ENCODE measurements at regions not wholly inside any gene's neighbourhood (a gene's known extent, or its start where the extent isn't known, plus 50 kb on each side); places are given as distances from the start of the nearest gene placed in this dataset.
"Not testable (repeated sequence)": the region's sequence is repeated elsewhere in the genome, so short reads cannot be mapped to it uniquely, and the experiment has no call there.

DNA sequence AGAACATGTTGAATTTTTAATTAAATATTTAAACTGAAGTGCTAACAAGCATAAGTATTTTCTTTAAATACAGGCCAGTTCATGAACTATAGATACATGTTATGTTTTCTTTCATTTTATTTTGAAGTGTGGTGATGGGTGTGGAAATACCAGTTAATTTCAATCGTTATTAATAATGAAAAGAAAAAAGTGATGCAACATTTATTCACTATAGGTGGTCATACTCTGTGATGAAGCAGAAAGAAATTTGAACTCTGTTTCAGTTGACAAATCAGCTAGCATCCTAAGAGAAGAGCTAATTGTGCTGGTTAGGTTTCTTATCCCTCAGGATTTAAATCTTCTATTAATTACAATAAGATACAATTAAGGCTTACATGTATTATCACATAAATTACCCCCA lies 795.1 kb upstream of the DDX18 start:
- no peak overlapping the region for H3K4me3 ChIP-seq (ENCODE audit: low read depth, poor library complexity, severe bottlenecking)
- intact Hi-C loops (cut with DNase I; ENCODE audit: low total_unique reads): no loop called here
- 80 to 86% methylated on average over 1 of the region's 1 CpG for WGBS, 2 donors
- no peak for DNase-seq (ENCODE audit: low spot score in 2 of 2)
- TF ChIP-seq CTCF (IDR thresholded peaks at IDR 0.05) (no peak), POLR2A (IDR thresholded peaks at IDR 0.05) (no peak)

DNA sequence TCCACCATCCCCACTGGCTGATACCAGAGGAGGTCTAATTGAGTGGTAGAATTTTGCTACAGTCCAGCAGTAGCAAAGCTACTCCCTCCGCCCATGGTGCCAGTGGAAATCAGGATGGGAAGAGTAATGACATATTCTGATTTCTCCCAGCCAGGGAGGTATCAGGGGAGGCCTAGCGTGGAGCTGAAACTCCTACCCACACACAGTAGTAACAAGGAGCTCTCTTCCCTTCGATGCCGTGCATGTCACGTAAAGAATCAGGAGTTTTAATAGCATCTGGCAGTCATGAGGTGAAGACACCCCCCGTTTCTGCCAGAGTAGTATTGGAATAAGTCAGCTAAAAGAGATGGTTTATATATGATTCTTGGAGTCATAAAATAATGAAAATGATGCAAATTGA lies 786.8 kb upstream of the DDX18 start:
- intact Hi-C loops (cut with DNase I; ENCODE audit: low total_unique reads): no loop called here
- DNase-seq (ENCODE audit: low spot score in 2 of 2): peak in 1 of 2 donors; percentile 65
- no peak overlapping the region for H3K4me3 ChIP-seq (ENCODE audit: low read depth, poor library complexity, severe bottlenecking)
- TF ChIP-seq POLR2A (IDR thresholded peaks at IDR 0.05): no peak
- TF ChIP-seq CTCF (IDR thresholded peaks at IDR 0.05): no peak
- WGBS, 2 donors: 84 to 85% methylated on average over 6 of the region's 6 CpGs

DNA sequence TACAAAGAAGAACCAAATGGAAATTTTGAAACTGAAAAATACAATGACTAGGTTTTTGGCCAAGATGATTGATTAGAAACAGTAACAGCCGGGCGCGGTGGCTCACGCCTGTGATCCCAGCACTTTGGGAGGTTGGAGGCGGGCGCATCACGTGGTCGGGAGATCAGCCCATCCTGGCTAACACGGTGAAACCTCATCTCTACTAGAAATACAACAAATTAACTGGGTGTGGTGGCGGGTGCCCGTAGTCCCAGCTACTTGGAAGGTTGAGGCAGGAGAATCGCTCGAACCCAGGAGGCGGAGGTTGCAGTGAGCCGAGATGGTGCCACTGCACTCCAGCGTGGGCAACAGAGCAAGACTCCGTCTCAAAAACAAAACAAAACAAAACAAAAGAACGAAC lies 785.8 kb upstream of the DDX18 start:
- peak in 1 of 2 donors; percentile 40 for DNase-seq (ENCODE audit: low spot score in 2 of 2)
- WGBS, 2 donors: 92 to 93% methylated on average over 18 of the region's 18 CpGs
- H3K4me3 ChIP-seq (ENCODE audit: low read depth, poor library complexity, severe bottlenecking); intact Hi-C loops (cut with DNase I; ENCODE audit: low total_unique reads): not testable (repeated sequence)

- DNase-seq (ENCODE audit: low spot score in 2 of 2): no peak
- 88 to 90% methylated on average over 57 to 59 of the region's 59 CpGs for WGBS, 2 donors
- intact Hi-C loops (cut with DNase I; ENCODE audit: low total_unique reads): no loop called here
- no peak for TF ChIP-seq CTCF (IDR thresholded peaks at IDR 0.05)
- TF ChIP-seq POLR2A (IDR thresholded peaks at IDR 0.05): no peak
- H3K4me3 ChIP-seq (ENCODE audit: low read depth, poor library complexity, severe bottlenecking): no peak overlapping the region
These were observed 758.8 kb upstream of the DDX18 start for GRCh38 chr2:117055499-117056375.

- 85 to 87% methylated on average over 4 of the region's 4 CpGs for WGBS, 2 donors
- DNase-seq (ENCODE audit: low spot score in 2 of 2): no peak
These were observed 758.1 kb upstream of the DDX18 start for GRCh38 chr2:117056376-117056748.

DNA sequence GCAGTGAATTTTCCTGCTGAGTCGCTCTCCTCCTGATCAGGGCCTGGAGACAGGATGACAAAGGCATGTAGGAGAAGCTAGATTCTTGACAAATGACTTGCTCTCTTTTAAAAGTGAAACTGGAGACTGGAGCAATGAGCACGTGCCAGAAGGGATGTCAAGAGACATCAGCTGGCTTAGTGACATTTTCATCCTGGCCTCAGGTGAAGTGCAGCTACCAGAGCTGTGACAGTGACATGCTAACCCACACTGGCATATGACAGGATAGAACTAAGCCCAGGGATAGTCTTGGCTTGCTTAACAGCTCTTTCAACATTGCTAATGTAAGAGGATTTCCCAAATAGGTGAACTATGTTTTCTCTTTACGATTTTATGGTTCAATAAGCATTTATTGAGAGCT lies 757.5 kb upstream of the DDX18 start:
- 34 to 40% methylated on average over 3 of the region's 3 CpGs for WGBS, 2 donors
- H3K4me3 ChIP-seq (ENCODE audit: low read depth, poor library complexity, severe bottlenecking): no peak overlapping the region
- TF ChIP-seq POLR2A (IDR thresholded peaks at IDR 0.05): no peak
- no peak for TF ChIP-seq CTCF (IDR thresholded peaks at IDR 0.05)
- intact Hi-C loops (cut with DNase I; ENCODE audit: low total_unique reads): no loop called here
- DNase-seq (ENCODE audit: low spot score in 2 of 2): no peak

More at GRCh38 chr2:117056376-117056748, 758.1 kb upstream of the DDX18 start:
- no peak for TF ChIP-seq CTCF (IDR thresholded peaks at IDR 0.05)
- TF ChIP-seq POLR2A (IDR thresholded peaks at IDR 0.05): no peak
- intact Hi-C loops (cut with DNase I; ENCODE audit: low total_unique reads): no loop called here
- H3K4me3 ChIP-seq (ENCODE audit: low read depth, poor library complexity, severe bottlenecking): no peak overlapping the region

All from lower leg skin (tissue), 4 donors.